ENCODE measurements at regions not wholly inside any gene's neighbourhood (a gene's known extent, or its start where the extent isn't known, plus 50 kb on each side); places are given as distances from the start of the nearest gene placed in this dataset.

GRCh38 chr3:31290046-31290445 is 242.7 kb upstream of the STT3B start:
- no peak for DNase-seq (ENCODE audit: extremely low spot score in 2 of 2)
- H3K36me3 ChIP-seq = no peaks in the 10 kb centered on the region
- no peaks in the 10 kb centered on the region for H3K27me3 ChIP-seq
- intact Hi-C loops (cut with DNase I) = no loop called here
- no peak for TF ChIP-seq POLR2AphosphoS5 (IDR thresholded peaks at IDR 0.05; ENCODE audit: insufficient read depth in 1 of 2, low read depth in 1 of 2)
- TF ChIP-seq CTCF (IDR thresholded peaks at IDR 0.05) = no peak
- no peak for TF ChIP-seq POLR2A (IDR thresholded peaks at IDR 0.05)
- H3K4me1 ChIP-seq = peaks cover 22% of the 10 kb centered on the region
- no peaks in the 10 kb centered on the region for H3K9me3 ChIP-seq
- no peak overlapping the region for H3K27ac ChIP-seq
- H3K4me3 ChIP-seq = no peak overlapping the region

DNA sequence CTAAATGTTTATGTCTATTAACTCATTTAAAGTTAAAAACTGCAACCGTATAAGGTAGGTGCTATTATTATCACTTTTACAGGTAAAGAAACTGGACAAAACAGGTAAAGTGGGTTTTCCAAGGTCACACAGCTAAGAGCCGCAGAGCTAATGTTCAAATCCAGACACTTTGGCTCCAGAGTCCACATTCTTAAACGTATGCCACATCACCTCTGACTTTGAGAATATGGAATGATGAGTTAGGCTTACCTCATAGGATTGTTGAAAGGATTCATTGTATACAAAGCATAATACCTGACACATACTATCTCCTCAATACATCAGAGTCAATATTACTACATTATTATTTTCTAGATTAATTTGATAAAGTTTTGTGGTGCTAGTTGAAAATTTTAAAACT is 240.9 kb upstream of the STT3B start:
- intact Hi-C loops (cut with DNase I) = no loop called here
- TF ChIP-seq POLR2AphosphoS5 (IDR thresholded peaks at IDR 0.05; ENCODE audit: insufficient read depth in 1 of 2, low read depth in 1 of 2) = no peak
- no peak for TF ChIP-seq CTCF (IDR thresholded peaks at IDR 0.05)
- no peak for TF ChIP-seq POLR2A (IDR thresholded peaks at IDR 0.05)
- no peak for DNase-seq (ENCODE audit: extremely low spot score in 2 of 2)
- peaks cover 22% of the 10 kb centered on the region for H3K4me1 ChIP-seq
- no peaks in the 10 kb centered on the region for H3K27me3 ChIP-seq
- H3K9me3 ChIP-seq = no peaks in the 10 kb centered on the region
- H3K4me3 ChIP-seq = no peak overlapping the region
- no peaks in the 10 kb centered on the region for H3K36me3 ChIP-seq
- H3K27ac ChIP-seq = no peak overlapping the region

DNA sequence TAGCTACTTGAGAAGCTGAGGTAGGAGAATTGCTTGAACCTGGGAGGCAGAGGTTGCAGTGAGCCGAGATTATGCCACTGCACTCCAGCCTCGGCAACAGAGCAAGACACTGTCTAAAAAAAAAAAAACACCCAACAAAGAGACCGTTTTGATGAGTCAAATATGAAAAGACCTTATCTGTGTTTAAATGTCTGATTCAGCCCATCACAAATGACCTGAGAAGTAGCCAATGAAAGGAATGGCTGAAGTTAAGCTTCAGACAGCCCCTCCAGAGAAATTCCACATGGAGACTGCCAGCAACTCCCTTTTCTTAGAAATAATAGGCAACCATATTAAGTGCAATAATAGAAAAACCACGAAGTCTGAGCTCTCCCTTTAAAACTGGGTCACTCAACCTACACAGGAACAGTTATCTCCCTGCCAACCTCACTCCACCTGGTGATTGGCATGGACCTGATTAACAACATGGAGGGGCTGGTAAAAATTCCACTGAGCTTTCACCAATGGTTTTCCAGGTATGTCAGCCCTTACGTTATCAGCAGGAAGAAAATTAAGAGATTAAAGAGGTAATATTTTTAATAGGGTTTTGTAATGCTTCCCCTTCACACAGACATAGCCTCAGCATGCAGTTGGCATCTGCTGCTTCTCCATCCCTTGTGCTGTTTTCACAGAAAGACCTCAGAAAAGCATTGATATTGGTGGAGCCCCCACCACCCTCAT is 238.1 kb upstream of the STT3B start:
- H3K27me3 ChIP-seq = no peaks in the 10 kb centered on the region
- TF ChIP-seq CTCF (IDR thresholded peaks at IDR 0.05) (no peak), POLR2A (IDR thresholded peaks at IDR 0.05) (no peak), POLR2AphosphoS5 (IDR thresholded peaks at IDR 0.05; ENCODE audit: insufficient read depth in 1 of 2, low read depth in 1 of 2) (no peak)
- H3K27ac ChIP-seq = no peak overlapping the region
- H3K4me1 ChIP-seq = peaks cover 5% of the 10 kb centered on the region
- no peak for DNase-seq (ENCODE audit: extremely low spot score in 2 of 2)
- no peaks in the 10 kb centered on the region for H3K36me3 ChIP-seq
- H3K9me3 ChIP-seq = no peaks in the 10 kb centered on the region
- intact Hi-C loops (cut with DNase I) = no loop called here
- H3K4me3 ChIP-seq = no peak overlapping the region

- TF ChIP-seq POLR2A (IDR thresholded peaks at IDR 0.05) (no peak), CTCF (IDR thresholded peaks at IDR 0.05) (no peak), POLR2AphosphoS5 (IDR thresholded peaks at IDR 0.05; ENCODE audit: insufficient read depth in 1 of 2, low read depth in 1 of 2) (no peak)
- no peak for DNase-seq (ENCODE audit: extremely low spot score in 2 of 2)
- intact Hi-C loops (cut with DNase I) = no loop called here
- Histone ChIP-seq H3K9me3 (no peaks in the 10 kb centered on the region), H3K27me3 (no peaks in the 10 kb centered on the region), H3K27ac (no peak overlapping the region), H3K4me1 (peaks cover 5% of the 10 kb centered on the region), H3K36me3 (no peaks in the 10 kb centered on the region), H3K4me3 (no peak overlapping the region)
Observed at GRCh38 chr3:31295150-31295765, 237.5 kb upstream of the STT3B start.

DNA sequence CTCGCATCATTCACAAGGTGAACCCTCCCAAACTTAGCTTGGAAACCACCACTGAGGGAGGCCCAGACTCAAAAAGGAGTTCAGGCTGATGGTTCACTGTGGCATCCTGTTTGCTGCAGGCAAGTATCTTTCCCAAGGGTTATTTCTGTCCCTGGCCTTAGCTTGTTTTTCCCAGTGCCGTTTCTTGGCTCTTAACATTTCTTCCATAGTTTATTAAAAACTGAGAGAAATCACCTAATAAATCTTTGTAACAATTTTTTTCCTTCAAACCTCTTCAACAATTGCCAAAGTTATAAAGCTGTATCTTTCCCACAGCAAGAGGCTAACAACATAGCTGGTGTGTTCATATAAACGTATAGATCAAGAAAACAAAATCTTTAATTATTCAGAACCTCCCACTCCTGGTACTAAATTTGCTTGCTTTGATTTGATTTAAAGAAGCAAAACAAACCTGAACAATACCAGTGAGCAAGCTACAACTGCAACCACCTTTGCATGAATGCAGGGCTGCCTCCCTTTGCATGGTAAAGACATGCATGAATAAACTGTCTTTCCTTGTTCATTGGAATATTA is 234.9 kb upstream of the STT3B start:
- no peak for TF ChIP-seq POLR2AphosphoS5 (IDR thresholded peaks at IDR 0.05; ENCODE audit: insufficient read depth in 1 of 2, low read depth in 1 of 2)
- TF ChIP-seq CTCF (IDR thresholded peaks at IDR 0.05) = no peak
- TF ChIP-seq POLR2A (IDR thresholded peaks at IDR 0.05) = no peak
- H3K27ac ChIP-seq = no peak overlapping the region
- intact Hi-C loops (cut with DNase I) = no loop called here
- DNase-seq (ENCODE audit: extremely low spot score in 2 of 2) = no peak
- no peaks in the 10 kb centered on the region for H3K27me3 ChIP-seq
- no peaks in the 10 kb centered on the region for H3K36me3 ChIP-seq
- peaks cover 5% of the 10 kb centered on the region for H3K4me1 ChIP-seq
- no peak overlapping the region for H3K4me3 ChIP-seq
- no peaks in the 10 kb centered on the region for H3K9me3 ChIP-seq

All from vagina (tissue), 2 donors.